ENCODE measurements at regions not wholly inside any gene's neighbourhood (a gene's known extent, or its start where the extent isn't known, plus 50 kb on each side); places are given as distances from the start of the nearest gene placed in this dataset.

- no peaks in the 10 kb centered on the region for H3K27me3 ChIP-seq (ENCODE audit: control insufficient read depth, insufficient read depth, low read length)
- no peak for DNase-seq
- no peaks in the 10 kb centered on the region for H3K4me1 ChIP-seq (ENCODE audit: control insufficient read depth, insufficient read depth, low read length)
- H3K9me3 ChIP-seq (replicated peaks; ENCODE audit: control insufficient read depth, low read depth, low read length), result no peaks in the 10 kb centered on the region
- WGBS (ENCODE audit: insufficient coverage), result 78% methylated on average over 4 of the region's 7 CpGs
- H3K36me3 ChIP-seq (ENCODE audit: control insufficient read depth, insufficient read depth, low read length), result no peaks in the 10 kb centered on the region
- no peak overlapping the region for H3K4me3 ChIP-seq (ENCODE audit: low read length)
- H3K27ac ChIP-seq (ENCODE audit: low read length), result no peak overlapping the region
Observed at GRCh38 chr10:8752146-8752843, 697.8 kb downstream of the GATA3 start.

GRCh38 chr10:8758029-8758428 lies 703.5 kb downstream of the GATA3 start:
- no peak for DNase-seq
- Histone ChIP-seq H3K4me1 (ENCODE audit: control insufficient read depth, insufficient read depth, low read length) (no peaks in the 10 kb centered on the region), H3K27me3 (ENCODE audit: control insufficient read depth, insufficient read depth, low read length) (no peaks in the 10 kb centered on the region), H3K4me3 (ENCODE audit: low read length) (no peak overlapping the region), H3K27ac (ENCODE audit: low read length) (no peak overlapping the region), H3K36me3 (ENCODE audit: control insufficient read depth, insufficient read depth, low read length) (no peaks in the 10 kb centered on the region), H3K9me3 (replicated peaks; ENCODE audit: control insufficient read depth, low read depth, low read length) (no peaks in the 10 kb centered on the region)
- no CpG with 5 or more reads among the region's 4 CpGs for WGBS (ENCODE audit: insufficient coverage)

- no peak for DNase-seq
Observed at GRCh38 chr10:8766899-8767298, 712.4 kb downstream of the GATA3 start.

GRCh38 chr10:8767591-8767990 lies 713.1 kb downstream of the GATA3 start:
- no peak overlapping the region for H3K4me3 ChIP-seq (ENCODE audit: low read length)
- H3K27ac ChIP-seq (ENCODE audit: low read length), result no peak overlapping the region
- WGBS (ENCODE audit: insufficient coverage), result 29% methylated on average over 1 of the region's 5 CpGs
- H3K9me3 ChIP-seq (replicated peaks; ENCODE audit: control insufficient read depth, low read depth, low read length), result no peaks in the 10 kb centered on the region
- H3K27me3 ChIP-seq (ENCODE audit: control insufficient read depth, insufficient read depth, low read length), result no peaks in the 10 kb centered on the region
- no peak for DNase-seq
- H3K4me1 ChIP-seq (ENCODE audit: control insufficient read depth, insufficient read depth, low read length), result no peaks in the 10 kb centered on the region
- H3K36me3 ChIP-seq (ENCODE audit: control insufficient read depth, insufficient read depth, low read length), result no peaks in the 10 kb centered on the region

More at GRCh38 chr10:8766899-8767298, 712.4 kb downstream of the GATA3 start:
- Histone ChIP-seq H3K4me3 (ENCODE audit: low read length) (no peak overlapping the region), H3K4me1 (ENCODE audit: control insufficient read depth, insufficient read depth, low read length) (no peaks in the 10 kb centered on the region), H3K27ac (ENCODE audit: low read length) (no peak overlapping the region), H3K36me3 (ENCODE audit: control insufficient read depth, insufficient read depth, low read length) (no peaks in the 10 kb centered on the region), H3K27me3 (ENCODE audit: control insufficient read depth, insufficient read depth, low read length) (no peaks in the 10 kb centered on the region), H3K9me3 (replicated peaks; ENCODE audit: control insufficient read depth, low read depth, low read length) (no peaks in the 10 kb centered on the region)
- no CpG with 5 or more reads among the region's 4 CpGs for WGBS (ENCODE audit: insufficient coverage)

DNA sequence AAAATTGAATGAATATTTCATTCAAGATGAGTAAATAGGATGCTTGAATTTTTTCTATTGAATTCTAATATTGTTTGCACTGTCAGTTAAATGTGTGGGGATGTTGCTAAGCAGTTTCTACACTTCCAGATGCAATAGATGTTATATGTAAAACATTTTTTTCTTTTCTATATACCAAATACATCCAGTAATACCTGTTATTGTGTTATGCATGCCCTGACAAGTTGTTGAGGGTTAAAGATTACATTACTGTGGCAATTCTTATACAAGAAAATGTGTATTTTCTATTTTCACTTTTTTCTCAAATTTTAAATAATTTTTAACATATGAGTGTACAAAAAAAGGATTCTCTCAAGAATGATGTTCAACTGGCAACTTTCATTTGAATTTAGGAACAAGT lies 713.9 kb downstream of the GATA3 start:
- Histone ChIP-seq H3K27ac (ENCODE audit: low read length) (no peak overlapping the region), H3K9me3 (replicated peaks; ENCODE audit: control insufficient read depth, low read depth, low read length) (no peaks in the 10 kb centered on the region), H3K36me3 (ENCODE audit: control insufficient read depth, insufficient read depth, low read length) (no peaks in the 10 kb centered on the region), H3K4me3 (ENCODE audit: low read length) (no peak overlapping the region), H3K4me1 (ENCODE audit: control insufficient read depth, insufficient read depth, low read length) (no peaks in the 10 kb centered on the region), H3K27me3 (ENCODE audit: control insufficient read depth, insufficient read depth, low read length) (no peaks in the 10 kb centered on the region)
- DNase-seq, result no peak

DNA sequence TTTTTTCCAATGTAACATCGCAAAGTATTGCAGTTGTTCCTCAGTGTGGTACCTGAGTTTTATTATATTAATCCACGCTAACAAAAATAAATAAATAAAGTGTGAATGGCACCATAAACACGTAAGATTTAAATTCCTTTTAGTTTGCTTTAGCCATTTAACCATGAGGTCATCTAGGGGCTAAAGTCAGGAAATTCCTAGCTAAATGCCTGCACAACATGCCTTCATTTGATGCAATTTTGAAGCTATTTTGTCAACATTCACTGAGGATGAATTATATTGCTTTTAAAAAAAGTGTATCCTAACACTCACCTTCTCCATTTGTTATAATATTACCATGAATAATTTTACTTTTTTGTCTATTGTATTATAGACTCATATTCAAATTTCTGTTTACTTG lies 714.4 kb downstream of the GATA3 start:
- H3K4me1 ChIP-seq (ENCODE audit: control insufficient read depth, insufficient read depth, low read length), result no peaks in the 10 kb centered on the region
- no peaks in the 10 kb centered on the region for H3K36me3 ChIP-seq (ENCODE audit: control insufficient read depth, insufficient read depth, low read length)
- WGBS (ENCODE audit: insufficient coverage), result no CpG with 5 or more reads among the region's 3 CpGs
- no peaks in the 10 kb centered on the region for H3K9me3 ChIP-seq (replicated peaks; ENCODE audit: control insufficient read depth, low read depth, low read length)
- no peaks in the 10 kb centered on the region for H3K27me3 ChIP-seq (ENCODE audit: control insufficient read depth, insufficient read depth, low read length)
- no peak overlapping the region for H3K27ac ChIP-seq (ENCODE audit: low read length)
- DNase-seq, result no peak
- no peak overlapping the region for H3K4me3 ChIP-seq (ENCODE audit: low read length)

GRCh38 chr10:8776926-8777622 lies 722.6 kb downstream of the GATA3 start:
- H3K27ac ChIP-seq (ENCODE audit: low read length), result no peak overlapping the region
- no peak overlapping the region for H3K4me3 ChIP-seq (ENCODE audit: low read length)
- H3K27me3 ChIP-seq (ENCODE audit: control insufficient read depth, insufficient read depth, low read length), result no peaks in the 10 kb centered on the region
- WGBS (ENCODE audit: insufficient coverage), result 45% methylated on average over 2 of the region's 3 CpGs
- no peaks in the 10 kb centered on the region for H3K9me3 ChIP-seq (replicated peaks; ENCODE audit: control insufficient read depth, low read depth, low read length)
- no peaks in the 10 kb centered on the region for H3K4me1 ChIP-seq (ENCODE audit: control insufficient read depth, insufficient read depth, low read length)
- H3K36me3 ChIP-seq (ENCODE audit: control insufficient read depth, insufficient read depth, low read length), result no peaks in the 10 kb centered on the region
- DNase-seq, result no peak

DNA sequence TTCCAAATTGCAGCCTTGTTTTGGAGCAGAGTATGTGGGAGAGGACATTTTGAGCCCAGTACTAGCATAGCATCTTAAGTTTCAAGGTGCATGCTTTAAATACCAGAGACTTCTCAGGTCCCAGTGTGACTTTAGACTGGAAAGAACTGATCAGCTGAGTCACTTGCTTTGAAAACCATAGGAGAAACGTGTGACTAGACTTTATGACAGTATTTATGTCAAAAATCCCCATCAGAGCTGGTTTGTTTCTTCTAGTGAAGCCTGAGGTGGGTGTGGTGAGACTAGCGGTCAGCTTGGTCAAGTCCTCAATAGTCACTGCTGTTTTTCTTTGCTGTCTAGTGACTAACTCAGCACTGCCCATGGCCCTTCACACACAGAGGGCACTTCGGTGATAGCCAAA lies 724.2 kb downstream of the GATA3 start:
- WGBS (ENCODE audit: insufficient coverage), result no CpG with 5 or more reads among the region's 3 CpGs
- no peak overlapping the region for H3K27ac ChIP-seq (ENCODE audit: low read length)
- H3K4me3 ChIP-seq (ENCODE audit: low read length), result no peak overlapping the region
- no peaks in the 10 kb centered on the region for H3K4me1 ChIP-seq (ENCODE audit: control insufficient read depth, insufficient read depth, low read length)
- H3K9me3 ChIP-seq (replicated peaks; ENCODE audit: control insufficient read depth, low read depth, low read length), result no peaks in the 10 kb centered on the region
- no peaks in the 10 kb centered on the region for H3K36me3 ChIP-seq (ENCODE audit: control insufficient read depth, insufficient read depth, low read length)
- no peaks in the 10 kb centered on the region for H3K27me3 ChIP-seq (ENCODE audit: control insufficient read depth, insufficient read depth, low read length)
- DNase-seq, result no peak

DNA sequence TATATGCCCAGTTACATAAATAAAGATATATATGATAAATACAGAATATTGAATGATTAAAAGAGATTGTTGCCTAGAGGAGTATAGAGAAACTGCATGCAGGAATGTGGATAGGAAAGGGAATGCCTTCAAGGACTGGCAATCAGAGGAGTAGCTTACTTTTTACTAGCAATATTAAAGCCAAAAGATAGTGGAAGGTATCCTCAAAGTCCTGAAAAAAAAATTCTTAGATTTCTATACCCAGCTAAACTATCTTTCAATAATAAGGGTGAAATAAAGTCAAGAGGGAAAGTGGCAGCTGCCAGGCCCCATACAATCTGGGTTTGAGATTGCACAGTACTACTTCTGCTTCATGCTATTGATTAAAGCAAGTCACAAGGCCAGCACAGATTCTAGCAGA lies 733.2 kb downstream of the GATA3 start:
- DNase-seq, result no peak
- Histone ChIP-seq H3K27ac (ENCODE audit: low read length) (no peak overlapping the region), H3K9me3 (replicated peaks; ENCODE audit: control insufficient read depth, low read depth, low read length) (peaks cover 4% of the 10 kb centered on the region), H3K27me3 (ENCODE audit: control insufficient read depth, insufficient read depth, low read length) (no peaks in the 10 kb centered on the region), H3K36me3 (ENCODE audit: control insufficient read depth, insufficient read depth, low read length) (no peaks in the 10 kb centered on the region), H3K4me3 (ENCODE audit: low read length) (no peak overlapping the region), H3K4me1 (ENCODE audit: control insufficient read depth, insufficient read depth, low read length) (no peaks in the 10 kb centered on the region)

- Histone ChIP-seq H3K9me3 (replicated peaks; ENCODE audit: control insufficient read depth, low read depth, low read length) (peaks cover 4% of the 10 kb centered on the region), H3K27ac (ENCODE audit: low read length) (no peak overlapping the region), H3K27me3 (ENCODE audit: control insufficient read depth, insufficient read depth, low read length) (no peaks in the 10 kb centered on the region), H3K36me3 (ENCODE audit: control insufficient read depth, insufficient read depth, low read length) (no peaks in the 10 kb centered on the region), H3K4me3 (ENCODE audit: low read length) (no peak overlapping the region), H3K4me1 (ENCODE audit: control insufficient read depth, insufficient read depth, low read length) (no peaks in the 10 kb centered on the region)
- no peak for DNase-seq
- no CpG with 5 or more reads among the region's 1 CpG for WGBS (ENCODE audit: insufficient coverage)
Observed at GRCh38 chr10:8790390-8790789, 735.9 kb downstream of the GATA3 start.
